HEK293 (cell line): ENCODE measurements at regions not wholly inside any gene's neighbourhood (a gene's known extent, or its start where the extent isn't known, plus 50 kb on each side); places are given as distances from the start of the nearest gene placed in this dataset.

ENCODE experiments used
- CTCF ChIA-PET: fragments of 350-600 bp; formaldehyde crosslinking; extraction: SDS; loops from one replicate; lab custom pipeline; 2021; ENCODE audit warnings: antibody characterized with exemption; lab: Yijun Ruan, JAX
- POLR2A ChIA-PET: fragments of 300-600 bp; formaldehyde crosslinking; extraction: SDS; loops from one replicate; lab custom pipeline; 2020; ENCODE audit warnings: antibody characterized with exemption, inconsistent platforms; lab: Yijun Ruan, JAX
- H3K27ac ChIP-seq: fragments of 200-500 bp; sonication (Bioruptor generic); 2 replicates; pipeline ENCODE4 v1.5.1; 2014; ENCODE audit warnings: low read depth, low read length, control low read depth, inconsistent platforms; ENCODE audit errors: extremely low read depth
- H3K36me3 ChIP-seq, 2 experiments: fragments of 200-500 bp in 1 of 2; sonication (Bioruptor generic) in 1 of 2; 1 replicate in 1 of 2; 2 replicates in 1 of 2; pipeline ENCODE4 v1.5.1; 2014 to 2017; ENCODE audit warnings: inconsistent platforms in 2 of 2, low read length in 2 of 2; ENCODE audit not compliant: control insufficient read depth in 2 of 2, insufficient read depth in 1 of 2
- H3K4me1 ChIP-seq: fragments of 200-500 bp; sonication (Bioruptor generic); 2 replicates; pipeline ENCODE4 v1.5.1; 2014; ENCODE audit warnings: mild to moderate bottlenecking, low read length, inconsistent platforms; ENCODE audit not compliant: control insufficient read depth, insufficient read depth
- H3K4me3 ChIP-seq: 2 replicates; pipeline ENCODE4 v1.5.1; 2011; ENCODE audit warnings: low read depth, mild to moderate bottlenecking, control low read depth, low read length, moderate library complexity
- H3K9me3 ChIP-seq: fragments of 200-500 bp; sonication (Bioruptor generic); 2 replicates; pipeline ENCODE4 v1.5.1; 2014; ENCODE audit warnings: low read depth, low read length, inconsistent platforms; ENCODE audit not compliant: control insufficient read depth, insufficient read depth
- ELK4 ChIP-seq: IDR thresholded peaks from 2 replicates; pipeline ENCODE4 v1.6.1; 2011; ENCODE audit warnings: mild to moderate bottlenecking, low read depth, low read length, borderline replicate concordance
- GFI1B ChIP-seq: fragments of 450-650 bp; formaldehyde crosslinking; IDR thresholded peaks from 2 replicates; pipeline ENCODE4 v1.5.1; 2016; ENCODE audit warnings: missing biosample characterization, missing genetic modification characterization
- GLIS2 ChIP-seq: fragments of 450-650 bp; formaldehyde crosslinking; IDR thresholded peaks from 2 replicates; pipeline ENCODE4 v1.5.1; 2016; ENCODE audit warnings: missing biosample characterization, missing genetic modification characterization
- HOXD13 ChIP-seq: sonication (generic); formaldehyde crosslinking; IDR thresholded peaks from 2 replicates; pipeline ENCODE4 v1.8.0; 2022; ENCODE audit warnings: missing genetic modification reagents, borderline replicate concordance
- IKZF3 ChIP-seq: fragments of 450-650 bp; IDR thresholded peaks from 2 replicates; pipeline ENCODE4 v1.5.0; 2018; ENCODE audit warnings: missing biosample characterization, mild to moderate bottlenecking, missing genetic modification characterization, moderate library complexity
- KLF17 ChIP-seq: fragments of 450-650 bp; formaldehyde crosslinking; IDR thresholded peaks from 2 replicates; pipeline ENCODE4 v1.5.1; 2016; ENCODE audit warnings: missing biosample characterization, missing genetic modification characterization
- PRDM2 ChIP-seq: fragments of 450-650 bp; formaldehyde crosslinking; IDR thresholded peaks from 2 replicates; pipeline ENCODE4 v1.5.1; 2016; ENCODE audit warnings: missing biosample characterization, missing genetic modification characterization, borderline replicate concordance
- ZFHX2 ChIP-seq: fragments of 450-650 bp; formaldehyde crosslinking; conservative IDR thresholded peaks from 2 replicates; pipeline ENCODE4 v1.5.1; 2016; ENCODE audit warnings: missing biosample characterization, missing genetic modification characterization
- ZFP41 ChIP-seq: fragments of 450-650 bp; formaldehyde crosslinking; IDR thresholded peaks from 2 replicates; pipeline ENCODE4 v1.5.1; 2016; ENCODE audit warnings: missing biosample characterization, missing genetic modification characterization, borderline replicate concordance
- ZNF114 ChIP-seq: fragments of 450-650 bp; formaldehyde crosslinking; IDR thresholded peaks from 2 replicates; pipeline ENCODE4 v1.5.0; 2017; ENCODE audit warnings: missing biosample characterization, missing genetic modification characterization
- ZNF121 ChIP-seq: fragments of 450-650 bp; formaldehyde crosslinking; IDR thresholded peaks from 2 replicates; pipeline ENCODE4 v1.5.1; 2016; ENCODE audit warnings: missing biosample characterization, missing genetic modification characterization
- ZNF146 ChIP-seq: fragments of 450-650 bp; formaldehyde crosslinking; IDR thresholded peaks from 2 replicates; pipeline ENCODE4 v1.5.1; 2016; ENCODE audit warnings: missing biosample characterization, missing genetic modification characterization
- ZNF2 ChIP-seq: fragments of 450-650 bp; formaldehyde crosslinking; IDR thresholded peaks from 2 replicates; pipeline ENCODE4 v1.5.1; 2016; ENCODE audit warnings: missing biosample characterization, missing genetic modification characterization
- ZNF248 ChIP-seq: fragments of 450-650 bp; formaldehyde crosslinking; IDR thresholded peaks from 2 replicates; pipeline ENCODE4 v1.5.1; 2017; ENCODE audit warnings: missing biosample characterization, missing genetic modification characterization
- ZNF362 ChIP-seq: fragments of 450-650 bp; formaldehyde crosslinking; IDR thresholded peaks from 2 replicates; pipeline ENCODE4 v1.5.1; 2016; ENCODE audit warnings: missing biosample characterization, missing genetic modification characterization
- ZNF513 ChIP-seq: fragments of 450-650 bp; IDR thresholded peaks from 2 replicates; pipeline ENCODE4 v1.5.1; 2018; ENCODE audit warnings: missing biosample characterization, missing genetic modification characterization
- ZNF521 ChIP-seq: fragments of 450-650 bp; formaldehyde crosslinking; IDR thresholded peaks from 2 replicates; pipeline ENCODE4 v1.5.1; 2017; ENCODE audit warnings: missing biosample characterization, mild to moderate bottlenecking, missing genetic modification characterization
- ZNF571 ChIP-seq: fragments of 450-650 bp; formaldehyde crosslinking; IDR thresholded peaks from 2 replicates; pipeline ENCODE4 v1.5.0; 2017; ENCODE audit warnings: missing biosample characterization, missing genetic modification characterization

GRCh38 chr10:125472010-125472607 lies 210.9 kb downstream of the TEX36 start:
- CTCF ChIA-PET, result interaction anchor here (0.6 to 1.1 kb wide), 2 partner anchors 24 to 50 kb away, joined by 3 read pairs; no protein-coding TSS in a partner anchor
- TF ChIP-seq KLF17, result 0 out of 2 replicates have a peak, but pooled peaks have one; percentile 23
- no peak for TF ChIP-seq HOXD13 (CRISPR knock-in tag)
- TF ChIP-seq ZNF2 (tag by site-specific recombination), result no peak
- TF ChIP-seq ZNF571 (tag by site-specific recombination), result no peak
- no peak for TF ChIP-seq PRDM2 (tag by site-specific recombination)
- TF ChIP-seq ZNF521 (tag by site-specific recombination), result no peak
- TF ChIP-seq GLIS2 (tag by site-specific recombination), result no peak
- TF ChIP-seq IKZF3 (tag by site-specific recombination), result no peak
- no peak for TF ChIP-seq GFI1B (tag by site-specific recombination)
- no peak for TF ChIP-seq ZNF362 (tag by site-specific recombination)
- TF ChIP-seq ZFHX2 (tag by site-specific recombination), result 0 out of 2 replicates have a peak, but pooled peaks have one; percentile 16
- TF ChIP-seq ZNF513, result no peak
- no peak for TF ChIP-seq ZNF121
- no peak for TF ChIP-seq ZNF146 (tag by site-specific recombination)
- no peak for TF ChIP-seq ZNF114 (tag by site-specific recombination)
- no peak for TF ChIP-seq ELK4
- TF ChIP-seq ZNF248 (tag by site-specific recombination), result no peak
- TF ChIP-seq ZFP41 (tag by site-specific recombination), result no peak
- TF ChIP-seq, all 188 proteins: peak for 2
- no peak overlapping the region for H3K4me3 ChIP-seq
- H3K27ac ChIP-seq, result no peak overlapping the region
- peaks cover 10% of the 10 kb centered on the region for H3K4me1 ChIP-seq
- POLR2A ChIA-PET, result no interaction called here
- H3K9me3 ChIP-seq, result no peaks in the 10 kb centered on the region
- no peaks in the 10 kb centered on the region for H3K36me3 ChIP-seq
